VCaP (cell line): ENCODE measurements at regions not wholly inside any gene's neighbourhood (a gene's known extent, or its start where the extent isn't known, plus 50 kb on each side); places are given as distances from the start of the nearest gene placed in this dataset.
"Not testable (repeated sequence)": the region's sequence is repeated elsewhere in the genome, so short reads cannot be mapped to it uniquely, and the experiment has no call there.

Source experiments
- H3K27ac ChIP-seq: fragments of 450-650 bp; 2 replicates; pipeline ENCODE4 v1.5.1; 2017
- TF ChIP-seq, protein P1 (sequence below): fragments of 450-650 bp; conservative IDR thresholded peaks from 2 replicates; pipeline ENCODE4 v1.5.1; 2017; ENCODE audit warnings: mild to moderate bottlenecking, moderate library complexity

GRCh38 chr2:111623380-111623779 is 260.6 kb downstream of the ANAPC1 start:
- H3K27ac ChIP-seq: no peak overlapping the region
- TF ChIP-seq, protein P1, sequence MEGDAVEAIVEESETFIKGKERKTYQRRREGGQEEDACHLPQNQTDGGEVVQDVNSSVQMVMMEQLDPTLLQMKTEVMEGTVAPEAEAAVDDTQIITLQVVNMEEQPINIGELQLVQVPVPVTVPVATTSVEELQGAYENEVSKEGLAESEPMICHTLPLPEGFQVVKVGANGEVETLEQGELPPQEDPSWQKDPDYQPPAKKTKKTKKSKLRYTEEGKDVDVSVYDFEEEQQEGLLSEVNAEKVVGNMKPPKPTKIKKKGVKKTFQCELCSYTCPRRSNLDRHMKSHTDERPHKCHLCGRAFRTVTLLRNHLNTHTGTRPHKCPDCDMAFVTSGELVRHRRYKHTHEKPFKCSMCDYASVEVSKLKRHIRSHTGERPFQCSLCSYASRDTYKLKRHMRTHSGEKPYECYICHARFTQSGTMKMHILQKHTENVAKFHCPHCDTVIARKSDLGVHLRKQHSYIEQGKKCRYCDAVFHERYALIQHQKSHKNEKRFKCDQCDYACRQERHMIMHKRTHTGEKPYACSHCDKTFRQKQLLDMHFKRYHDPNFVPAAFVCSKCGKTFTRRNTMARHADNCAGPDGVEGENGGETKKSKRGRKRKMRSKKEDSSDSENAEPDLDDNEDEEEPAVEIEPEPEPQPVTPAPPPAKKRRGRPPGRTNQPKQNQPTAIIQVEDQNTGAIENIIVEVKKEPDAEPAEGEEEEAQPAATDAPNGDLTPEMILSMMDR: no peak

DNA sequence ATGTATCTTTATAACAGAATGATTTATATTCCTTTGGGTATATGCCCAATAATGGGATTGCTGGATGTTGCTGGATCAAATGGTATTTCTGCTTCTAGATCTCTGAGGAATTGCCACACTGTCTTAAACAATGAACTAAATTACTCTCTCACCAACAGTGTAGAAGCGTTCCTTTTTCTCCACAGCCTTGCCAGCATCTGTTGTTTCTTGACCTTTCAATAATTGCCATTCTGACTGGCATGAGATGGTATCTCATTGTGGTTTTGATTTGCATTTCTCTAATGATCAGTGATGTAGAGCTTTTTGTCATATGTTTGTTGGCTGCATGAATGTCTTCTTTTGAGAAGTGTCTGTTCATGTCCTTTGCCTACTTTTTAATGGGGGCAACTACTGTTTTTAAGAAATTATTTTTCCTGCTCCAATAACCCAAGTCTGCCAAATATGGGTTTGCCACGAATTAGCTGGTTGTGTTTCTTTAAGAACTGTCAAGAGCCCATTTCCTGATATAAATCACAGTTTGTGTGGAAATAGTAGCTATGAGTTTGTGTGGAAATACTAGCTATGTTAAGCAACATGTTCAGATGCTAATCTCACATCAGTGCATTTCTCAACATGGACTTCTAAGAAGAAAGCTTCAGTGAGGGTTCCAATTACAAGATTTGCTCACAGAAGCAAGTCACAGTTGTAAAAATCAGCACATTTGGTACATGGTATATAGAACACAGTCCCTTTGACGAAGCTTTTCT is 259.4 kb downstream of the ANAPC1 start:
- TF ChIP-seq, protein P1: no peak
- no peak overlapping the region for H3K27ac ChIP-seq

DNA sequence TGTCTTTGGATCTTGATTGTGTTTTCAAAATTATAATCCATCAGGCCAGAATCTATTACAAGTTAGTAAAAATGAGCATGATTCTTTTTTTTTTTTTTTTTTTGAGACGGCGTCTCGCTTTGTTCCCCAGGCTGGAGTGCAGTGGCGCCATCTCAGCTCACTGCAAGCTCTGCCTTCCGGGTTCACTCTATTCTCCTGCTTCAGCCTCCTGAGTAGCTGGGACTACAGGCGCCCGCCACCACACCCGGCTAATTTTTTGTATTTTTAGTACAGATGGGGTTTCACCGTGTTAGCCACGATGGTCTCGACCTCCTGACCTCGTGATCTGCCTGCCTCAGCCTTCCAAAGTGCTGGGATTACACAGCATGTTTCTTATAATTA is 258.8 kb downstream of the ANAPC1 start:
- not testable (repeated sequence) for H3K27ac ChIP-seq

- TF ChIP-seq, protein P1: no peak
- no peak overlapping the region for H3K27ac ChIP-seq
Observed at GRCh38 chr2:111626037-111626864, 257.7 kb downstream of the ANAPC1 start.

- TF ChIP-seq, protein P1: no peak
- no peak overlapping the region for H3K27ac ChIP-seq
Observed at GRCh38 chr2:111626865-111627163, 257.2 kb downstream of the ANAPC1 start.

GRCh38 chr2:111627256-111627655 is 256.7 kb downstream of the ANAPC1 start:
- no peak overlapping the region for H3K27ac ChIP-seq
- TF ChIP-seq, protein P1: no peak

DNA sequence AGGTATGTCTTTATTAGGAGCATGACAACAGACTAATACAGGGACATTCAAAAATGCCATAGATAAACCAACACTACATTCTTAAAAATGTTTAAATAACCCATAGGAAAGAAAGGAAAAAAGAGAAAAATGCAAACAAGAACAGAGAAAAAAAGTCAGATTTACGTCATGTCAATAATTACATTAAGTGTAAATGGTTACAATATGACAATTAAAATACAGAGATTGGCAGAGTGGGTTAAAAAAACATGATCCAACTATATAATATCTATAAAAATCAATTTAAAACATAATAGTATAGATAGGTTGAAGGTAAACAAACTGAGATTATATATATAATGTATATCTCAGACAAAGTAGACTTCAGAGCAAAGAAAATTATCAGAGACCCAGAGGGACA is 255.8 kb downstream of the ANAPC1 start:
- H3K27ac ChIP-seq: no peak overlapping the region
- TF ChIP-seq, protein P1: no peak

DNA sequence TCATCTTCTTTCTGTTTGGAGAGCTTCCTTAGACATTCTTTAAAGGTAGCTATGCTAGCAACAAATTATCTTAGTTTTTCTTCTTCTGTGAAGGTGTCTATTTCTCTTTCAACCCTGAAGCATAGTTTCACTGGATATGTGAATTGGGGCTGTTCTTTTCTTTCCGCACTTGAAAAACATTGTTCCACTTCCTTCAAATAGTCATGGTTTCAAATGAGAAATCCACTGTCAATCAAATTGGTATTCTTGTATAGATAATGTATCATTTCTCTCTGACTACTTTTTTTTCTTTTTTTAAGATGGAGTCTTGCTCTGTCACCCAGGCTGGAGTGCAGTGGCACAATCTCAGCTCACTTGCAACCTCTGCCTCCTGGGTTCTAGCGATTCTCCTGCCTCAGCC is 254.0 kb downstream of the ANAPC1 start:
- H3K27ac ChIP-seq: no peak overlapping the region
- TF ChIP-seq, protein P1: no peak
